Embryonic facial prominence (tissue), 1 donor: ENCODE measurements at regions not wholly inside any gene's neighbourhood (a gene's known extent, or its start where the extent isn't known, plus 50 kb on each side); places are given as distances from the start of the nearest gene placed in this dataset.
"Not testable (repeated sequence)": the region's sequence is repeated elsewhere in the genome, so short reads cannot be mapped to it uniquely, and the experiment has no call there.

ENCODE experiments used
- DNase-seq: peaks from one replicate; pipeline ENCODE4 v3.0.0-alpha.2; 2016; ENCODE audit errors: extremely low spot score

GRCh38 chr2:167749660-167750059, 497.7 kb downstream of the STK39 start:
- DNase-seq, result no peak

GRCh38 chr2:167749016-167749415, 498.4 kb downstream of the STK39 start:
- DNase-seq, result no peak

GRCh38 chr2:167748536-167748935, 498.9 kb downstream of the STK39 start:
- no peak for DNase-seq

- no peak for DNase-seq
Measured at GRCh38 chr2:167745667-167746066, 501.7 kb downstream of the STK39 start.

GRCh38 chr2:167739921-167740320, 507.5 kb downstream of the STK39 start:
- not testable (repeated sequence) for DNase-seq

GRCh38 chr2:167733747-167734146, 513.6 kb downstream of the STK39 start:
- DNase-seq, result no peak

- DNase-seq, result no peak
Measured at GRCh38 chr2:167732326-167732725, 515.1 kb downstream of the STK39 start.

GRCh38 chr2:167729911-167730310, 517.5 kb downstream of the STK39 start:
- DNase-seq, result no peak

GRCh38 chr2:167726788-167727187, 520.6 kb downstream of the STK39 start:
- DNase-seq, result no peak

GRCh38 chr2:167721593-167721992, 525.8 kb downstream of the STK39 start:
- no peak for DNase-seq

- no peak for DNase-seq
Measured at GRCh38 chr2:167719410-167719809, 528.0 kb downstream of the STK39 start.

- DNase-seq, result no peak
Measured at GRCh38 chr2:167718560-167718959, 528.8 kb downstream of the STK39 start.

- DNase-seq, result no peak
Measured at GRCh38 chr2:167715932-167716331, 531.5 kb downstream of the STK39 start.

GRCh38 chr2:167715498-167715897, 531.9 kb downstream of the STK39 start:
- not testable (repeated sequence) for DNase-seq

- DNase-seq, result no peak
Measured at GRCh38 chr2:167712275-167712674, 535.1 kb downstream of the STK39 start.

- DNase-seq, result no peak
Measured at GRCh38 chr2:167708998-167709397, 538.4 kb downstream of the STK39 start.

GRCh38 chr2:167706800-167707199, 540.6 kb downstream of the STK39 start:
- DNase-seq, result no peak

GRCh38 chr2:167703441-167703840, 544.0 kb downstream of the STK39 start:
- no peak for DNase-seq

- DNase-seq, result no peak
Measured at GRCh38 chr2:167702227-167702626, 545.2 kb downstream of the STK39 start.

- DNase-seq, result no peak
Measured at GRCh38 chr2:167701651-167702050, 545.7 kb downstream of the STK39 start.

GRCh38 chr2:167697948-167698347, 549.4 kb downstream of the STK39 start:
- no peak for DNase-seq

- DNase-seq, result no peak
Measured at GRCh38 chr2:167697194-167697593, 550.2 kb downstream of the STK39 start.

- DNase-seq, result no peak
Measured at GRCh38 chr2:167692936-167693335, 554.5 kb downstream of the STK39 start.

GRCh38 chr2:167692191-167692590, 555.2 kb downstream of the STK39 start:
- DNase-seq, result no peak

GRCh38 chr2:167689444-167689843, 558.0 kb downstream of the STK39 start:
- DNase-seq, result no peak
